GM23338 (cell line): ENCODE measurements at regions not wholly inside any gene's neighbourhood (a gene's known extent, or its start where the extent isn't known, plus 50 kb on each side); places are given as distances from the start of the nearest gene placed in this dataset.

ENCODE experiments used
- CREB1 ChIP-seq: fragments of 250-450 bp; sonication (Bioruptor Pico); IDR thresholded peaks from 2 replicates; pipeline ENCODE4 v1.5.0; 2020; ENCODE audit warnings: low read depth, mild to moderate bottlenecking, moderate library complexity
- CTCF ChIP-seq, 2 experiments: fragments of 200-600 bp in 1 of 2; sonication (generic) in 1 of 2; conservative IDR thresholded peaks; 2 replicates each; pipeline versions ENCODE4 v1.5.1 to v1.6.1; 2016 to 2017; ENCODE audit warnings: antibody characterized with exemption in 2 of 2, low read depth in 2 of 2, mild to moderate bottlenecking in 2 of 2, moderate library complexity in 1 of 2
- EZH2phosphoT487 ChIP-seq: fragments of 200-600 bp; sonication (generic); IDR thresholded peaks from one replicate; pipeline ENCODE4 v1.8.1; 2018; ENCODE audit warnings: antibody characterized with exemption; ENCODE audit not compliant: unreplicated experiment
- POLR2AphosphoS5 ChIP-seq: IDR thresholded peaks from 2 replicates; pipeline ENCODE4 v1.6.1; 2016; ENCODE audit warnings: antibody characterized with exemption, low read depth
- REST ChIP-seq: IDR thresholded peaks from one replicate; pipeline ENCODE4 v1.6.1; 2018; ENCODE audit warnings: antibody characterized with exemption; ENCODE audit not compliant: unreplicated experiment

- TF ChIP-seq CTCF (conservative IDR thresholded peaks at IDR 0.05; ENCODE audit: low read depth in 2 of 2) (no peak), CREB1 (no peak), POLR2AphosphoS5 (no peak), EZH2phosphoT487 (no peak), REST (no peak)
Observed at GRCh38 chr5:124301850-124302249, 444.6 kb downstream of the ZNF608 start.
